Renal cortical epithelial cell (primary cell): ENCODE measurements at regions not wholly inside any gene's neighbourhood (a gene's known extent, or its start where the extent isn't known, plus 50 kb on each side); places are given as distances from the start of the nearest gene placed in this dataset.

Experiments used
- DNase-seq: peaks from one replicate; pipeline ENCODE4 v3.0.0-alpha.2; 2011; ENCODE audit warnings: low read depth

GRCh38 chr15:62798536-62798935, 244.0 kb upstream of the TPM1 start:
- DNase-seq, result no peak

- DNase-seq, result no peak
Observed at GRCh38 chr15:62799037-62799436, 243.5 kb upstream of the TPM1 start.

GRCh38 chr15:62799919-62800318, 242.6 kb upstream of the TPM1 start:
- no peak for DNase-seq

- DNase-seq, result no peak
Observed at GRCh38 chr15:62802612-62803011, 239.9 kb upstream of the TPM1 start.

- DNase-seq, result no peak
Observed at GRCh38 chr15:62803856-62804400, 238.6 kb upstream of the TPM1 start.

GRCh38 chr15:62805502-62805901, 237.0 kb upstream of the TPM1 start:
- DNase-seq, result no peak

- no peak for DNase-seq
Observed at GRCh38 chr15:62807539-62808130, 234.9 kb upstream of the TPM1 start.

GRCh38 chr15:62809115-62809967, 233.2 kb upstream of the TPM1 start:
- peak; percentile 66 for DNase-seq

GRCh38 chr15:62809968-62810260, 232.6 kb upstream of the TPM1 start:
- peak; percentile 59 for DNase-seq

GRCh38 chr15:62812515-62812835, 230.1 kb upstream of the TPM1 start:
- no peak for DNase-seq

- no peak for DNase-seq
Observed at GRCh38 chr15:62816342-62817069, 226.0 kb upstream of the TPM1 start.

- peak; percentile 39 for DNase-seq
Observed at GRCh38 chr15:62818691-62819090, 223.9 kb upstream of the TPM1 start.

- DNase-seq, result peak; percentile 99
Observed at GRCh38 chr15:62821384-62822131, 221.0 kb upstream of the TPM1 start.

GRCh38 chr15:62822228-62822627, 220.3 kb upstream of the TPM1 start:
- peak; percentile 63 for DNase-seq

- peak; percentile 31 for DNase-seq
Observed at GRCh38 chr15:62823561-62823960, 219.0 kb upstream of the TPM1 start.

GRCh38 chr15:62824111-62825015, 218.2 kb upstream of the TPM1 start:
- peak; percentile 83 for DNase-seq

- DNase-seq, result no peak
Observed at GRCh38 chr15:62825191-62825590, 217.4 kb upstream of the TPM1 start.

GRCh38 chr15:62826561-62826960, 216.0 kb upstream of the TPM1 start:
- DNase-seq, result no peak

- DNase-seq, result peak; percentile 94
Observed at GRCh38 chr15:62828364-62828763, 214.2 kb upstream of the TPM1 start.

GRCh38 chr15:62832231-62832630, 210.3 kb upstream of the TPM1 start:
- no peak for DNase-seq

GRCh38 chr15:62833646-62834045, 208.9 kb upstream of the TPM1 start:
- no peak for DNase-seq
